ENCODE measurements at regions not wholly inside any gene's neighbourhood (a gene's known extent, or its start where the extent isn't known, plus 50 kb on each side); places are given as distances from the start of the nearest gene placed in this dataset.
"Not testable (repeated sequence)": the region's sequence is repeated elsewhere in the genome, so short reads cannot be mapped to it uniquely, and the experiment has no call there.

DNA sequence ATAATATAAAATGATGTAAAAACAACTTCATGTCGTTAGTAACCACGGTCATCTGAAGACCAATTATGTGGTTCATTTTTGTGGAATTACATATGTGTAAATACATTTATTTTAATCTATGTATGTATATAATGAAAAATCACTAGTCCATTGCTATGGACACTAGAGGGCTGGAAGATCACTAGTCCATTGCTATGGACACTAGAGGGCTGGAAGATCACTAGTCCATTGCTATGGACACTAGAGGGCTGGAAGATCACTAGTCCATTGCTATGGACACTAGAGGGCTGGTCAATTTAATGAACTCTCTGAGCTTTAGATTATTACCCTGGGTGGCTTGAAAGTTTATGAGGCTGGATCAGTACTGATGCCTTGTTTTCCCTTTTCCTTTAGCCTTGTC is 474.5 kb downstream of the CD109 start:
- H3F3A ChIP-seq (ENCODE audit: low read length, unreplicated experiment); H3K9ac ChIP-seq (ENCODE audit: low read length); intact Hi-C loops (cut with micrococcal nuclease); H3K4me3 ChIP-seq (ENCODE audit: low read length); H3K27me3 ChIP-seq (ENCODE audit: low read length); H3K4me2 ChIP-seq (ENCODE audit: low read length); H3K4me1 ChIP-seq (ENCODE audit: insufficient read depth, low read length); H3K9me3 ChIP-seq (ENCODE audit: low read length); H3K79me2 ChIP-seq (ENCODE audit: low read length); H2AFZ ChIP-seq (ENCODE audit: low read length); H3K36me3 ChIP-seq (ENCODE audit: low read depth, low read length); CTCF ChIA-PET; POLR2A ChIA-PET (ENCODE audit: unreplicated experiment); BruUV-seq (replicated peaks); H3K9me2 ChIP-seq (replicated peaks; ENCODE audit: low read length); H4K20me1 ChIP-seq (ENCODE audit: low read length); H3K27ac ChIP-seq (ENCODE audit: low read length); DNase-seq: not testable (repeated sequence)
- TF ChIP-seq, protein P1, sequence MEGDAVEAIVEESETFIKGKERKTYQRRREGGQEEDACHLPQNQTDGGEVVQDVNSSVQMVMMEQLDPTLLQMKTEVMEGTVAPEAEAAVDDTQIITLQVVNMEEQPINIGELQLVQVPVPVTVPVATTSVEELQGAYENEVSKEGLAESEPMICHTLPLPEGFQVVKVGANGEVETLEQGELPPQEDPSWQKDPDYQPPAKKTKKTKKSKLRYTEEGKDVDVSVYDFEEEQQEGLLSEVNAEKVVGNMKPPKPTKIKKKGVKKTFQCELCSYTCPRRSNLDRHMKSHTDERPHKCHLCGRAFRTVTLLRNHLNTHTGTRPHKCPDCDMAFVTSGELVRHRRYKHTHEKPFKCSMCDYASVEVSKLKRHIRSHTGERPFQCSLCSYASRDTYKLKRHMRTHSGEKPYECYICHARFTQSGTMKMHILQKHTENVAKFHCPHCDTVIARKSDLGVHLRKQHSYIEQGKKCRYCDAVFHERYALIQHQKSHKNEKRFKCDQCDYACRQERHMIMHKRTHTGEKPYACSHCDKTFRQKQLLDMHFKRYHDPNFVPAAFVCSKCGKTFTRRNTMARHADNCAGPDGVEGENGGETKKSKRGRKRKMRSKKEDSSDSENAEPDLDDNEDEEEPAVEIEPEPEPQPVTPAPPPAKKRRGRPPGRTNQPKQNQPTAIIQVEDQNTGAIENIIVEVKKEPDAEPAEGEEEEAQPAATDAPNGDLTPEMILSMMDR (conservative IDR thresholded peaks at IDR 0.05; ENCODE audit: low read depth, low read length) = peak; percentile 50
- peak; percentile 56 for ATAC-seq

DNA sequence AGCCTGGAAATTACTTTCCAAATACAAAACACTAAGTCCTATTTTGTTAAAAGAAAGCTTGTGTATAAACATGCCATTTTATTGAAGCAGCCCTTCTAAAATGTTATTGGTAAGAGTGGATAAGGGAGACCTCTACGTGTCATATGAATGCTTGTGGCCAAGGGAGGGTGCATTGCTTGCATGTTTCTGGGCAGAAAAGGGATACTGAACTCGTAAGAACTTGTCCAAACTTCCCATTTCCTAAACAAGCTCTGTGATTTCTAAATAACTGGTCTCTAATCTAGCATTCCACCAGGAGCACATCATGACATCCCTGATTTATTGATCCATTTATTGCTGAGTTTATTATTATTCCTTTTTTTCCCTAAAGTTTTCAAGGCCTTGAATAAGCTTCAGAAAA is 474.1 kb downstream of the CD109 start:
- Histone ChIP-seq H3F3A (ENCODE audit: low read length, unreplicated experiment) (no peaks in the 10 kb centered on the region), H3K9me3 (ENCODE audit: low read length) (no peaks in the 10 kb centered on the region), H4K20me1 (ENCODE audit: low read length) (no peaks in the 10 kb centered on the region), H3K9me2 (replicated peaks; ENCODE audit: low read length) (no peaks in the 10 kb centered on the region), H3K27me3 (ENCODE audit: low read length) (no peaks in the 10 kb centered on the region), H3K4me2 (ENCODE audit: low read length) (no peak overlapping the region), H3K27ac (ENCODE audit: low read length) (no peak overlapping the region), H3K9ac (ENCODE audit: low read length) (no peak overlapping the region), H3K36me3 (ENCODE audit: low read depth, low read length) (no peaks in the 10 kb centered on the region), H3K4me1 (ENCODE audit: insufficient read depth, low read length) (no peaks in the 10 kb centered on the region), H3K79me2 (ENCODE audit: low read length) (no peaks in the 10 kb centered on the region), H3K4me3 (ENCODE audit: low read length) (no peak overlapping the region), H2AFZ (ENCODE audit: low read length) (no peak overlapping the region)
- TF ChIP-seq EZH2phosphoT487 (IDR thresholded peaks at IDR 0.05; ENCODE audit: borderline replicate concordance, low read length) = no peak
- no peak for TF ChIP-seq EZH2 (IDR thresholded peaks at IDR 0.05; ENCODE audit: low read length, unreplicated experiment)
- TF ChIP-seq, protein P1 (conservative IDR thresholded peaks at IDR 0.05; ENCODE audit: low read depth, low read length) = no peak
- no TSS peak for BruUV-seq (replicated peaks)
- POLR2A ChIA-PET (ENCODE audit: unreplicated experiment) = no interaction called here
- ATAC-seq (no peak), DNase-seq (no peak)
- CTCF ChIA-PET = no interaction called here
- intact Hi-C loops (cut with micrococcal nuclease) = no loop called here

GRCh38 chr6:74167976-74168375 is 472.0 kb downstream of the CD109 start:
- DNase-seq (no peak), ATAC-seq (no peak)
- intact Hi-C loops (cut with micrococcal nuclease) = no loop called here
- ChIA-PET CTCF (interaction anchor here (0.6 kb wide), 2 partner anchors 152 to 364 kb away, joined by 5 to 6 read pairs; no protein-coding TSS in a partner anchor), POLR2A (ENCODE audit: unreplicated experiment) (interaction anchor here (0.6 kb wide), 1 partner anchor 275 kb away, joined by 15 read pairs; no protein-coding TSS in a partner anchor)
- H3K27me3 ChIP-seq (ENCODE audit: low read length) = no peaks in the 10 kb centered on the region
- H3K79me2 ChIP-seq (ENCODE audit: low read length) = no peaks in the 10 kb centered on the region
- no TSS peak for BruUV-seq (replicated peaks)
- TF ChIP-seq EZH2 (IDR thresholded peaks at IDR 0.05; ENCODE audit: low read length, unreplicated experiment) (no peak), EZH2phosphoT487 (IDR thresholded peaks at IDR 0.05; ENCODE audit: borderline replicate concordance, low read length) (no peak)
- TF ChIP-seq, protein P1 (conservative IDR thresholded peaks at IDR 0.05; ENCODE audit: low read depth, low read length) = no peak
- no peaks in the 10 kb centered on the region for H4K20me1 ChIP-seq (ENCODE audit: low read length)
- H3K4me1 ChIP-seq (ENCODE audit: insufficient read depth, low read length) = no peaks in the 10 kb centered on the region
- H3K4me2 ChIP-seq (ENCODE audit: low read length) = no peak overlapping the region
- H3K36me3 ChIP-seq (ENCODE audit: low read depth, low read length) = no peaks in the 10 kb centered on the region
- H3K27ac ChIP-seq (ENCODE audit: low read length) = no peak overlapping the region
- no peak overlapping the region for H3K4me3 ChIP-seq (ENCODE audit: low read length)
- no peaks in the 10 kb centered on the region for H3K9me2 ChIP-seq (replicated peaks; ENCODE audit: low read length)
- H3K9me3 ChIP-seq (ENCODE audit: low read length) = no peaks in the 10 kb centered on the region
- H3F3A ChIP-seq (ENCODE audit: low read length, unreplicated experiment) = no peaks in the 10 kb centered on the region
- no peak overlapping the region for H3K9ac ChIP-seq (ENCODE audit: low read length)
- H2AFZ ChIP-seq (ENCODE audit: low read length) = no peak overlapping the region
